Fibroblast of lung (primary cell): ENCODE measurements at regions not wholly inside any gene's neighbourhood (a gene's known extent, or its start where the extent isn't known, plus 50 kb on each side); places are given as distances from the start of the nearest gene placed in this dataset.

Source experiments
- DNase-seq, 2 donors: peaks; one replicate each; pipeline versions ENCODE4 v3.0.0 to v3.0.0-alpha.2; 2010; ENCODE audit warnings: low read depth in 2 of 2
- H2AFZ ChIP-seq: 2 replicates; pipeline ENCODE4 v1.5.1; 2012; ENCODE audit warnings: low read length, control low read depth, inconsistent platforms
- H3K27ac ChIP-seq: 2 replicates; pipeline ENCODE4 v1.5.1; 2011; ENCODE audit warnings: low read length, control low read depth; ENCODE audit not compliant: insufficient read depth
- H3K27me3 ChIP-seq: 2 replicates; pipeline ENCODE4 v1.5.1; 2011; ENCODE audit warnings: mild to moderate bottlenecking, low read length; ENCODE audit not compliant: control insufficient read depth, insufficient read depth
- H3K36me3 ChIP-seq: 2 replicates; pipeline ENCODE4 v1.5.1; 2011; ENCODE audit warnings: low read length; ENCODE audit not compliant: control insufficient read depth, insufficient read depth
- H3K4me1 ChIP-seq: 2 replicates; pipeline ENCODE4 v1.5.1; 2011; ENCODE audit warnings: low read length; ENCODE audit not compliant: control insufficient read depth, insufficient read depth; ENCODE audit errors: extremely low read depth
- H3K4me2 ChIP-seq: 2 replicates; pipeline ENCODE4 v1.5.1; 2011; ENCODE audit warnings: low read length, control low read depth; ENCODE audit not compliant: insufficient read depth; ENCODE audit errors: extremely low read depth
- H3K4me3 ChIP-seq, 4 experiments: fragments of 200-600 bp in 1 of 4; sonication (generic) in 1 of 4; replicated peaks in 1 of 4; 2 replicates each; pipeline ENCODE4 v1.5.1; 2011 to 2016; ENCODE audit warnings: low read length in 4 of 4, low read depth in 3 of 4, mild to moderate bottlenecking in 3 of 4, control low read depth in 2 of 4, inconsistent platforms in 1 of 4, mixed read lengths in 1 of 4; ENCODE audit not compliant: insufficient read depth in 1 of 4; ENCODE audit errors: control extremely low read depth in 1 of 4
- H3K79me2 ChIP-seq: 2 replicates; pipeline ENCODE4 v1.5.1; 2012; ENCODE audit warnings: mild to moderate bottlenecking, low read length, inconsistent platforms; ENCODE audit not compliant: control insufficient read depth, insufficient read depth
- H3K9ac ChIP-seq: 2 replicates; pipeline ENCODE4 v1.5.1; 2011; ENCODE audit warnings: mild to moderate bottlenecking, low read length, control low read depth; ENCODE audit not compliant: insufficient read depth
- H3K9me3 ChIP-seq: 2 replicates; pipeline ENCODE4 v1.5.1; 2012; ENCODE audit warnings: low read depth, low read length; ENCODE audit not compliant: control insufficient read depth, insufficient read depth
- H4K20me1 ChIP-seq: 2 replicates; pipeline ENCODE4 v1.5.1; 2011; ENCODE audit warnings: low read length; ENCODE audit not compliant: control insufficient read depth, insufficient read depth; ENCODE audit errors: extremely low read depth
- EZH2 ChIP-seq: IDR thresholded peaks from 2 replicates; pipeline ENCODE4 v1.5.1; 2012; ENCODE audit warnings: low read length, control low read depth, mild to moderate bottlenecking; ENCODE audit errors: missing control alignments
- TF ChIP-seq, protein P1 (sequence below), 2 donors: IDR thresholded peaks in 1 of 2; conservative IDR thresholded peaks in 1 of 2; 1 replicate in 1 of 2; 2 replicates in 1 of 2; pipeline ENCODE4 v1.5.1; 2011 to 2012; ENCODE audit warnings: low read length in 2 of 2, control low read depth in 1 of 2, inconsistent platforms in 1 of 2, low read depth in 1 of 2, mild to moderate bottlenecking in 1 of 2

DNA sequence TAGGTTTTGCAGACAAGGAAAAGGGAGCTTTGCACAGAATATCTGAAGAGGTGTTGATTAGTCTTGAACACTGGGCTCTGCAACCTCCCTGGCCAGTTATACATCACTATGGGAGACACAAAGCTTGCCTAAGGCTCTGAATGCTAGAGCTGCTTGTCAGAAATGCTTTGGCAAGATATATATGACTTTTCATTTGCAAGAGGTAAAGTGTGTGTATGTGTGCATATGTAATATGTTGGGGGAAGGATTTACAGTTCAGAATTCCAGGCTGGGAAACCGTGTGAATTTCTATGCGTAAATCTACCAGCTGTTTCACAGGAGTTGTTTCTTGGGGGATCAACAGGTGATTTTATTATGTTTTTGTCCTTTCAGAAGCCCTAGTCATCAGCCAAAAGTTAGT is 350.9 kb downstream of the TMEM114 start:
- Histone ChIP-seq H4K20me1 (no peaks in the 10 kb centered on the region), H3K27me3 (no peaks in the 10 kb centered on the region), H3K9ac (no peak overlapping the region), H3K4me3 (no peak overlapping the region), H3K9me3 (no peaks in the 10 kb centered on the region), H3K36me3 (no peaks in the 10 kb centered on the region), H2AFZ (no peak overlapping the region), H3K79me2 (no peaks in the 10 kb centered on the region), H3K4me2 (no peak overlapping the region), H3K27ac (no peak overlapping the region), H3K4me1 (no peaks in the 10 kb centered on the region)
- DNase-seq: no peak
- TF ChIP-seq, protein P1, sequence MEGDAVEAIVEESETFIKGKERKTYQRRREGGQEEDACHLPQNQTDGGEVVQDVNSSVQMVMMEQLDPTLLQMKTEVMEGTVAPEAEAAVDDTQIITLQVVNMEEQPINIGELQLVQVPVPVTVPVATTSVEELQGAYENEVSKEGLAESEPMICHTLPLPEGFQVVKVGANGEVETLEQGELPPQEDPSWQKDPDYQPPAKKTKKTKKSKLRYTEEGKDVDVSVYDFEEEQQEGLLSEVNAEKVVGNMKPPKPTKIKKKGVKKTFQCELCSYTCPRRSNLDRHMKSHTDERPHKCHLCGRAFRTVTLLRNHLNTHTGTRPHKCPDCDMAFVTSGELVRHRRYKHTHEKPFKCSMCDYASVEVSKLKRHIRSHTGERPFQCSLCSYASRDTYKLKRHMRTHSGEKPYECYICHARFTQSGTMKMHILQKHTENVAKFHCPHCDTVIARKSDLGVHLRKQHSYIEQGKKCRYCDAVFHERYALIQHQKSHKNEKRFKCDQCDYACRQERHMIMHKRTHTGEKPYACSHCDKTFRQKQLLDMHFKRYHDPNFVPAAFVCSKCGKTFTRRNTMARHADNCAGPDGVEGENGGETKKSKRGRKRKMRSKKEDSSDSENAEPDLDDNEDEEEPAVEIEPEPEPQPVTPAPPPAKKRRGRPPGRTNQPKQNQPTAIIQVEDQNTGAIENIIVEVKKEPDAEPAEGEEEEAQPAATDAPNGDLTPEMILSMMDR (conservative IDR thresholded peaks at IDR 0.05 in 1 of 2, IDR thresholded peaks at IDR 0.05 in 1 of 2; ENCODE audit: low read depth in 1 of 2, low read length in 2 of 2): no peak
- TF ChIP-seq EZH2: no peak

DNA sequence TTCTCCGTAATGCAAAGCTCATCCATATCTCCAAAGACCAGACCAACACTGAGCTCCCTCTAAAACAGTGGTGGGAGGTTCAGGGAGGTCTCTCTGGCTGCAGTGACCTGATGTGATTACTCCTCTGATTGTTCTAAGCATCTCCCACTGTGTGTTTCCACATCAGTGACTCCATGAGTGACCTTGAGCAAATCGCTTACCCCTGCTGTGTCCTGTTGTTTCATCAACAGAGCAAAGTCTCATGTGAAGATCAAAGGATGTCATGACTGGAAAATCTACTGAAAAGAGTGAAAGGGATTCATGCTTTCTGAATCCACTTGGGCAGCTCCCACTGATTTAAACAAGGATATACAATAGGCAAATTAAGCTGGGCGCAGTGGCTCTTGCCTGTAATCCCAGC is 352.9 kb downstream of the TMEM114 start:
- no peak for DNase-seq

DNA sequence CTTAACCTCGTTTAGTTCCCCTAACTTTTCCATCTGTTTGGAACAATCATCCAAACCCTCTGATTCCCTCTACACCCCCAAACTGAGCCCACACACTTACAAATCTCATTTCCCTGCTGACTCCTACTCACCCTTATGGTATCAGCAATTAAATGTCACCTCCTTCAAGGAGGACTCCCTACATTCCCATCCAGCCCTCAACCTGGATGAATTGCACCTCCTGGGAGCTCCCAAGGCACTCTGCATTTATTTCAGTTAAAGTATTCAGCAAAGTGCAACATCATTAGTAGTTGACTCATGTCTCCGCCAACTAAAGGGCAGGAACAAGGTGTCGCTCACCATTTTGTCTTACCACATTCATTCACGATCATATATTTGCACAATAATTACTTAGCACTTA is 353.5 kb downstream of the TMEM114 start:
- Histone ChIP-seq H3K9ac (no peak overlapping the region), H3K27ac (no peak overlapping the region), H3K4me2 (no peak overlapping the region), H3K4me3 (no peak overlapping the region), H3K27me3 (no peaks in the 10 kb centered on the region), H3K4me1 (no peaks in the 10 kb centered on the region), H3K9me3 (no peaks in the 10 kb centered on the region), H3K36me3 (no peaks in the 10 kb centered on the region), H3K79me2 (no peaks in the 10 kb centered on the region), H2AFZ (no peak overlapping the region), H4K20me1 (no peaks in the 10 kb centered on the region)
- TF ChIP-seq EZH2: no peak
- TF ChIP-seq, protein P1 (conservative IDR thresholded peaks at IDR 0.05 in 1 of 2, IDR thresholded peaks at IDR 0.05 in 1 of 2; ENCODE audit: low read depth in 1 of 2, low read length in 2 of 2): no peak
- DNase-seq: no peak

More for the DNA sequence above, 352.9 kb downstream of the TMEM114 start:
- H3K4me3 ChIP-seq: no peak overlapping the region
- no peaks in the 10 kb centered on the region for H3K9me3 ChIP-seq
- H3K27ac ChIP-seq: no peak overlapping the region
- no peaks in the 10 kb centered on the region for H3K36me3 ChIP-seq
- no peak for TF ChIP-seq EZH2
- TF ChIP-seq, protein P1 (conservative IDR thresholded peaks at IDR 0.05 in 1 of 2, IDR thresholded peaks at IDR 0.05 in 1 of 2; ENCODE audit: low read depth in 1 of 2, low read length in 2 of 2): no peak
- no peak overlapping the region for H3K4me2 ChIP-seq
- no peaks in the 10 kb centered on the region for H3K4me1 ChIP-seq
- H3K27me3 ChIP-seq: no peaks in the 10 kb centered on the region
- no peaks in the 10 kb centered on the region for H4K20me1 ChIP-seq
- no peak overlapping the region for H2AFZ ChIP-seq
- H3K79me2 ChIP-seq: no peaks in the 10 kb centered on the region
- no peak overlapping the region for H3K9ac ChIP-seq
